Activated B cell treated with CpG ODN at 0.5 μM for 24 hours (primary cell): ENCODE measurements at regions not wholly inside any gene's neighbourhood (a gene's known extent, or its start where the extent isn't known, plus 50 kb on each side); places are given as distances from the start of the nearest gene placed in this dataset.
"Not testable (repeated sequence)": the region's sequence is repeated elsewhere in the genome, so short reads cannot be mapped to it uniquely, and the experiment has no call there.

Source experiments
- ATAC-seq: fragments of 200-7000 bp; cut with Tn5 transposase; one replicate; pipeline ENCODE4 v1.10.0; 2021; ENCODE audit warnings: low read depth, mild to moderate bottlenecking, moderate library complexity
- CTCF ChIA-PET: fragments of 350-600 bp; sonication (Branson Sonifier 250); formaldehyde crosslinking; loops from one replicate; lab custom pipeline; 2021; ENCODE audit warnings: antibody characterized with exemption; lab: Charles Lee
- POLR2A ChIA-PET: fragments of 350-600 bp; sonication (Branson Sonifier 250); formaldehyde crosslinking; loops from one replicate; lab custom pipeline; 2021; ENCODE audit warnings: antibody characterized with exemption; lab: Charles Lee
- DNase-seq: peaks from one replicate; pipeline ENCODE4 v3.0.0; 2022
- H3K27ac Mint-ChIP-seq: one replicate; pipeline ENCODE4 v1.8.0; 2020; ENCODE audit warnings: mixed read lengths
- H3K27me3 Mint-ChIP-seq: one replicate; pipeline ENCODE4 v1.8.0; 2021; ENCODE audit warnings: mixed read lengths
- H3K36me3 Mint-ChIP-seq: one replicate; pipeline ENCODE4 v1.8.0; 2021; ENCODE audit warnings: low read depth, mixed read lengths
- H3K4me1 Mint-ChIP-seq: one replicate; pipeline ENCODE4 v1.8.0; 2021; ENCODE audit warnings: mixed read lengths
- H3K4me3 Mint-ChIP-seq: one replicate; pipeline ENCODE4 v1.8.0; 2020; ENCODE audit warnings: mild to moderate bottlenecking, mixed read lengths
- H3K9me3 Mint-ChIP-seq: one replicate; pipeline ENCODE4 v1.8.0; 2020; ENCODE audit warnings: mixed read lengths
- CTCF ChIP-seq: fragments of 200-600 bp; IDR thresholded peaks from one replicate; pipeline ENCODE4 v1.8.0; 2022; ENCODE audit warnings: antibody characterized with exemption, mild to moderate bottlenecking
- intact Hi-C: fragments of 100-400 bp; cut with micrococcal nuclease; formaldehyde crosslinking; loops from one replicate; pipeline ENCODE4 v1.15.1; 2024

GRCh38 chr4:151853034-151853433 is 92.2 kb upstream of the GATB start:
- H3K4me1 Mint-ChIP-seq, result no peaks in the 10 kb centered on the region

GRCh38 chr4:151852202-151852601 is 91.4 kb upstream of the GATB start:
- no peak for ATAC-seq
- H3K36me3 Mint-ChIP-seq, result no peaks in the 10 kb centered on the region
- intact Hi-C loops, result no loop called here
- peaks cover 1% of the 10 kb centered on the region for H3K9me3 Mint-ChIP-seq
- no peak overlapping the region for H3K27ac Mint-ChIP-seq
- ChIA-PET CTCF (no interaction called here), POLR2A (no interaction called here)
- H3K27me3 Mint-ChIP-seq, result peaks cover 9% of the 10 kb centered on the region
- TF ChIP-seq CTCF, result no peak
- H3K4me1 Mint-ChIP-seq, result no peaks in the 10 kb centered on the region
- H3K4me3 Mint-ChIP-seq, result no peak overlapping the region
- DNase-seq, result no peak

More at GRCh38 chr4:151853034-151853433, 92.2 kb upstream of the GATB start:
- Mint-ChIP-seq H3K36me3 (no peaks in the 10 kb centered on the region), H3K27me3 (peaks cover 6% of the 10 kb centered on the region), H3K9me3 (peaks cover 1% of the 10 kb centered on the region), H3K27ac (no peak overlapping the region), H3K4me3 (no peak overlapping the region)
- CTCF ChIA-PET, result no interaction called here
- ATAC-seq (no peak), DNase-seq (no peak)
- no peak for TF ChIP-seq CTCF
- intact Hi-C loops, result no loop called here
- POLR2A ChIA-PET, result no interaction called here

- Mint-ChIP-seq H3K36me3 (no peaks in the 10 kb centered on the region), H3K4me3 (no peak overlapping the region), H3K27me3 (peaks cover 9% of the 10 kb centered on the region), H3K27ac (no peak overlapping the region), H3K4me1 (no peaks in the 10 kb centered on the region), H3K9me3 (peaks cover 1% of the 10 kb centered on the region)
- no peak for TF ChIP-seq CTCF
- intact Hi-C loops, result no loop called here
- ATAC-seq, result no peak
- ChIA-PET POLR2A (no interaction called here), CTCF (no interaction called here)
- no peak for DNase-seq
Measured at GRCh38 chr4:151851354-151851753, 90.5 kb upstream of the GATB start.

- POLR2A ChIA-PET, result no interaction called here
- intact Hi-C loops, result no loop called here
- H3K9me3 Mint-ChIP-seq, result no peaks in the 10 kb centered on the region
- no peaks in the 10 kb centered on the region for H3K4me1 Mint-ChIP-seq
- DNase-seq (no peak), ATAC-seq (no peak)
- H3K27me3 Mint-ChIP-seq, result peaks cover 11% of the 10 kb centered on the region
- no peak for TF ChIP-seq CTCF
- no peak overlapping the region for H3K27ac Mint-ChIP-seq
- no peaks in the 10 kb centered on the region for H3K36me3 Mint-ChIP-seq
- no peak overlapping the region for H3K4me3 Mint-ChIP-seq
- CTCF ChIA-PET, result no interaction called here
Measured at GRCh38 chr4:151850791-151851213, 90.0 kb upstream of the GATB start.

GRCh38 chr4:151845551-151845950 is 84.7 kb upstream of the GATB start:
- POLR2A ChIA-PET, intact Hi-C loops, ATAC-seq, H3K27me3 Mint-ChIP-seq, DNase-seq, H3K36me3 Mint-ChIP-seq, CTCF ChIA-PET, H3K4me1 Mint-ChIP-seq, H3K9me3 Mint-ChIP-seq, H3K27ac Mint-ChIP-seq, H3K4me3 Mint-ChIP-seq: not testable (repeated sequence)

GRCh38 chr4:151842430-151843079 is 81.7 kb upstream of the GATB start:
- no peak overlapping the region for H3K27ac Mint-ChIP-seq
- H3K27me3 Mint-ChIP-seq, result peaks cover 6% of the 10 kb centered on the region
- no peaks in the 10 kb centered on the region for H3K4me1 Mint-ChIP-seq
- ATAC-seq (no peak), DNase-seq (no peak)
- H3K36me3 Mint-ChIP-seq, result no peaks in the 10 kb centered on the region
- TF ChIP-seq CTCF, result no peak
- ChIA-PET POLR2A (no interaction called here), CTCF (no interaction called here)
- intact Hi-C loops, result no loop called here
- H3K9me3 Mint-ChIP-seq, result peaks cover 2% of the 10 kb centered on the region
- no peak overlapping the region for H3K4me3 Mint-ChIP-seq
